ENCODE measurements at regions not wholly inside any gene's neighbourhood (a gene's known extent, or its start where the extent isn't known, plus 50 kb on each side); places are given as distances from the start of the nearest gene placed in this dataset.

DNA sequence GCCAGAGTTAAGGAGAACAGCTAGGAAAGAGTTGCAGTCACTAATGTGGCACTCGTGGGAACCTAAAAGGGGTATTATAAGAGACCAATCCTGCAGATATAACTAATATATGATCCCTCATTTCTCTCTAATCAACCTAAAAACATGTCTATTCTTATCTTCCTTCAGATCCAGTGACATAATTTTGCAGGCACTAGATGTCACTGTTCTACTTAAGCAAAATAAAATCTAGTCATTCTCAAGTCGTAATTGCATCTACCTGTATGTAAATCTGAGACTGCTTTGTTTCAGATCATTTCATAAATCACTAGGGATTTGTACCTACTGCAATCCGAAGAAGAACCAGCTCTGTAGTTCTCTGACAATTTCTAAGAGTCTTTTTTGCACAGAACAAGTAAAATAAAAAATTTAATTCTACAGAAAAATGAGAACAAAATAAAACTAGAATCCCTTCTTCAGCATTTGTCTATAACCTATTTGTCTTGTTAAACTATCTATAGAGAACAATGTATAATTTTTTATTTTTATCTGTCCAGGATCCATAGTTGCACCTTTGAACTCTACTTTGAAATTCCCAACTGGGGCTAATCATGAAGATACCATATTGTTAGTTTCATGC, 56.5 kb upstream of the ERBB4 start:
- Histone ChIP-seq H3K9me3 (replicated peaks; ENCODE audit: control insufficient read depth, insufficient read depth, low read length) (no peaks in the 10 kb centered on the region), H3K4me1 (ENCODE audit: control insufficient read depth, insufficient read depth, low read length) (no peaks in the 10 kb centered on the region), H4K20me1 (ENCODE audit: control insufficient read depth, insufficient read depth) (no peaks in the 10 kb centered on the region), H3K4me3 (no peak overlapping the region), H3K9ac (ENCODE audit: control insufficient read depth, insufficient read depth, low read length) (no peak overlapping the region), H2AFZ (ENCODE audit: control insufficient read depth, low read depth, low read length) (no peak overlapping the region), H3K79me2 (ENCODE audit: control insufficient read depth, insufficient read depth, low read length) (no peaks in the 10 kb centered on the region), H3K27ac (ENCODE audit: control insufficient read depth, insufficient read depth) (no peak overlapping the region), H3K27me3 (replicated peaks in 1 of 2; ENCODE audit: control insufficient read depth in 2 of 2, insufficient read depth in 2 of 2, low read length in 1 of 2) (no peaks in the 10 kb centered on the region), H3K36me3 (ENCODE audit: control insufficient read depth in 2 of 2, insufficient read depth in 2 of 2, low read length in 1 of 2) (no peaks in the 10 kb centered on the region), H3K4me2 (ENCODE audit: control insufficient read depth, insufficient read depth) (no peak overlapping the region)
- intact Hi-C loops (cut with micrococcal nuclease; ENCODE audit: unreplicated experiment), result loop anchor here (10.0 kb wide), 1 partner anchor 300 kb away; no protein-coding TSS in a partner anchor
- TF ChIP-seq BMI1 (IDR thresholded peaks at IDR 0.05; ENCODE audit: borderline replicate concordance) (no peak), CREM (IDR thresholded peaks at IDR 0.05; ENCODE audit: low read depth) (no peak), RAD21 (IDR thresholded peaks at IDR 0.05; ENCODE audit: insufficient read depth, low read depth, low read length) (peak; percentile 39; the same call in 1 of the 2 replicates), NR2C1 (IDR thresholded peaks at IDR 0.05) (no peak), STAT3 (IDR thresholded peaks at IDR 0.05; ENCODE audit: low read depth, low read length) (no peak), BRCA1 (IDR thresholded peaks at IDR 0.05; ENCODE audit: low read depth, low read length) (no peak), TCF12 (IDR thresholded peaks at IDR 0.05; ENCODE audit: low read depth, low read length) (no peak)
- TF ChIP-seq, protein P1, sequence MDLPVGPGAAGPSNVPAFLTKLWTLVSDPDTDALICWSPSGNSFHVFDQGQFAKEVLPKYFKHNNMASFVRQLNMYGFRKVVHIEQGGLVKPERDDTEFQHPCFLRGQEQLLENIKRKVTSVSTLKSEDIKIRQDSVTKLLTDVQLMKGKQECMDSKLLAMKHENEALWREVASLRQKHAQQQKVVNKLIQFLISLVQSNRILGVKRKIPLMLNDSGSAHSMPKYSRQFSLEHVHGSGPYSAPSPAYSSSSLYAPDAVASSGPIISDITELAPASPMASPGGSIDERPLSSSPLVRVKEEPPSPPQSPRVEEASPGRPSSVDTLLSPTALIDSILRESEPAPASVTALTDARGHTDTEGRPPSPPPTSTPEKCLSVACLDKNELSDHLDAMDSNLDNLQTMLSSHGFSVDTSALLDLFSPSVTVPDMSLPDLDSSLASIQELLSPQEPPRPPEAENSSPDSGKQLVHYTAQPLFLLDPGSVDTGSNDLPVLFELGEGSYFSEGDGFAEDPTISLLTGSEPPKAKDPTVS (IDR thresholded peaks at IDR 0.05; ENCODE audit: low read depth, low read length), result no peak
- TF ChIP-seq, protein P2, sequence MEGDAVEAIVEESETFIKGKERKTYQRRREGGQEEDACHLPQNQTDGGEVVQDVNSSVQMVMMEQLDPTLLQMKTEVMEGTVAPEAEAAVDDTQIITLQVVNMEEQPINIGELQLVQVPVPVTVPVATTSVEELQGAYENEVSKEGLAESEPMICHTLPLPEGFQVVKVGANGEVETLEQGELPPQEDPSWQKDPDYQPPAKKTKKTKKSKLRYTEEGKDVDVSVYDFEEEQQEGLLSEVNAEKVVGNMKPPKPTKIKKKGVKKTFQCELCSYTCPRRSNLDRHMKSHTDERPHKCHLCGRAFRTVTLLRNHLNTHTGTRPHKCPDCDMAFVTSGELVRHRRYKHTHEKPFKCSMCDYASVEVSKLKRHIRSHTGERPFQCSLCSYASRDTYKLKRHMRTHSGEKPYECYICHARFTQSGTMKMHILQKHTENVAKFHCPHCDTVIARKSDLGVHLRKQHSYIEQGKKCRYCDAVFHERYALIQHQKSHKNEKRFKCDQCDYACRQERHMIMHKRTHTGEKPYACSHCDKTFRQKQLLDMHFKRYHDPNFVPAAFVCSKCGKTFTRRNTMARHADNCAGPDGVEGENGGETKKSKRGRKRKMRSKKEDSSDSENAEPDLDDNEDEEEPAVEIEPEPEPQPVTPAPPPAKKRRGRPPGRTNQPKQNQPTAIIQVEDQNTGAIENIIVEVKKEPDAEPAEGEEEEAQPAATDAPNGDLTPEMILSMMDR (IDR thresholded peaks at IDR 0.05 in 2 of 3, conservative IDR thresholded peaks at IDR 0.05 in 1 of 3; ENCODE audit: control insufficient read depth in 2 of 3, extremely low read depth in 1 of 3, insufficient read depth in 1 of 3, low read depth in 3 of 3, low read length in 3 of 3), result peak in 2 of 3 experiments; percentile 22 to 50; a peak in 2 of 6 replicates
- BruUV-seq (replicated peaks), result no TSS peak
- DNase-seq (ENCODE audit: low read depth, low spot score) (peak; percentile 17), ATAC-seq (peak; percentile 70), FAIRE-seq (peak; percentile 66)
- ChIA-PET CTCF (interaction anchor here (1.7 kb wide), 1 partner anchor 27 kb away, joined by 6 read pairs; no protein-coding TSS in a partner anchor), RAD21 (ENCODE audit: unreplicated experiment) (no interaction called here), POLR2A (no interaction called here), SMC1A (ENCODE audit: uncharacterized antibody, unreplicated experiment) (no interaction called here)
- in situ Hi-C loops (cut with MboI), result no loop called here
- 2% methylated on average over 3 of the region's 3 CpGs for WGBS (ENCODE audit: insufficient coverage, insufficient replicate concordance, low lambda C conversion rate, missing lambda C conversion rate)

Data from GM12878 (cell line).